Hematopoietic multipotent progenitor cell treated with erythropoietin and hydrocortisone succinate and interleukin-3 and kit ligand, for 6 days (in vitro differentiated cells): ENCODE measurements at regions not wholly inside any gene's neighbourhood (a gene's known extent, or its start where the extent isn't known, plus 50 kb on each side); places are given as distances from the start of the nearest gene placed in this dataset.
"Not testable (repeated sequence)": the region's sequence is repeated elsewhere in the genome, so short reads cannot be mapped to it uniquely, and the experiment has no call there.

Source experiments
- DNase-seq: peaks from one replicate; pipeline ENCODE4 v3.0.0-alpha.2; 2015

DNA sequence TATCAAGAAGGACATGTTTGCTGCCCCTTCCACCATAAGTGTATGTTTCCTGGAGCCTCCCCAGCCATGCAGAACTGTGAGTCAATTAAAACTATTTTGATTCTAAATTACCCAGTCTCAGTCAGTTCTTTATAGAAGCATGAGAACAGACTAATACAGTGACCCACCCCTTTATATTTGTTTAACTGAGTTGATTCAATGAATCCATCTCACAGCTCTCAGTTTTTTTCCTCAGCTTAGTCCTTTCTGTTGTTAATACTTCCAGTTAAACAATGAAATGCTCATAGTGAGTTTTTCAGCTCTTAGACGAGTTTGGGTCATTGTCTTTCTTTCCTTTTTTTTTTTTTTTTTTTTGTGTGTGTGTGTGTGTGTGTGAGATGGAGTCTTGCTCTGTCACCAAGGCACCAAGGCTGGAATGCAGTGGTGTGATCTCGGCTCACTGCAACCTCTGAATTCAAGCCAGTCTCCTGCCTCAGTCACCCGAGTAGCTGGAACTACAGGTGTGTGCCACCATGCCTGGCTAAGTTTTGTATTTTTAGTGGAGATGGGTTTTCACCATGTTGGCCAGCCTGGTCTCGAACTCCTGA is 417.9 kb upstream of the ZNG1F start:
- DNase-seq = not testable (repeated sequence)

- not testable (repeated sequence) for DNase-seq
These were observed 376.5 kb upstream of the ZNG1F start for GRCh38 chr9:41565572-41565971.
